Activated CD4-positive, alpha-beta T cell treated with anti-CD3 and anti-CD28 coated beads, Interleukin-2, amount 10 ng/mL, durations not matched to agents 7 days and 5 days (primary cell): ENCODE measurements at regions not wholly inside any gene's neighbourhood (a gene's known extent, or its start where the extent isn't known, plus 50 kb on each side); places are given as distances from the start of the nearest gene placed in this dataset.

ENCODE experiments used
- CTCF ChIA-PET: fragments of 350-600 bp; sonication (Branson Sonifier 250); formaldehyde crosslinking; loops from one replicate; lab custom pipeline; 2021; ENCODE audit warnings: antibody characterized with exemption; lab: Charles Lee
- POLR2A ChIA-PET: fragments of 350-600 bp; sonication (Branson Sonifier 250); formaldehyde crosslinking; loops from one replicate; lab custom pipeline; 2021; ENCODE audit warnings: antibody characterized with exemption; lab: Charles Lee
- DNase-seq: peaks from one replicate; pipeline ENCODE4 v3.0.0-alpha.2; 2020
- H3K27ac Mint-ChIP-seq: one replicate; pipeline ENCODE4 v1.8.0; 2021; ENCODE audit warnings: mild to moderate bottlenecking, moderate library complexity, mixed read lengths
- H3K27me3 Mint-ChIP-seq: one replicate; pipeline ENCODE4 v1.8.0; 2021; ENCODE audit warnings: mixed read lengths
- H3K36me3 Mint-ChIP-seq: one replicate; pipeline ENCODE4 v1.8.0; 2021; ENCODE audit warnings: low read depth, mixed read lengths
- H3K4me1 Mint-ChIP-seq: one replicate; pipeline ENCODE4 v1.8.0; 2021; ENCODE audit warnings: mixed read lengths
- H3K4me3 Mint-ChIP-seq: one replicate; pipeline ENCODE4 v1.8.0; 2021; ENCODE audit warnings: mild to moderate bottlenecking, moderate library complexity, mixed read lengths
- H3K9me3 Mint-ChIP-seq: one replicate; pipeline ENCODE4 v1.8.0; 2021; ENCODE audit warnings: mixed read lengths

DNA sequence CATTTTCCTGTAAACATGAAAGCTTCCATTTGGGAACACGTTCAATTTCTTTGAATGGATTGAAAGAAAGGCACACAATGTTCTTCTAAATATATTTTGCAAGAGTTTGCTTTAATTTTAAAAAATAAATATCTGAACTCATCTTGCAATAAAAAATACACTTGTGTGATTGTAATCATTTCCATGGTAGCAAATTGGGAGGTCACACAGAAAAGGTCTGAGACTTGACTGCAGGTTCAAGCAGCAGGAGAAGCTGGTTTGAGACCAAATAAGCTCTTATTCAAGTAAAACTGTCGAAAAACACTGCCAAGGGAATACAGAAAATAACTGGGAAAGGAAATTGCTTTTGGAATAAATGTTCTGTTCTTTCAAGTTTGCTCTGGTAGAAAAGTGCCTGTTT, 498.9 kb downstream of the ADGRL2 start:
- Mint-ChIP-seq H3K27ac (no peak overlapping the region), H3K27me3 (no peaks in the 10 kb centered on the region), H3K4me1 (no peaks in the 10 kb centered on the region), H3K9me3 (no peaks in the 10 kb centered on the region), H3K36me3 (no peaks in the 10 kb centered on the region), H3K4me3 (no peak overlapping the region)
- no peak for DNase-seq
- ChIA-PET CTCF (no interaction called here), POLR2A (no interaction called here)

DNA sequence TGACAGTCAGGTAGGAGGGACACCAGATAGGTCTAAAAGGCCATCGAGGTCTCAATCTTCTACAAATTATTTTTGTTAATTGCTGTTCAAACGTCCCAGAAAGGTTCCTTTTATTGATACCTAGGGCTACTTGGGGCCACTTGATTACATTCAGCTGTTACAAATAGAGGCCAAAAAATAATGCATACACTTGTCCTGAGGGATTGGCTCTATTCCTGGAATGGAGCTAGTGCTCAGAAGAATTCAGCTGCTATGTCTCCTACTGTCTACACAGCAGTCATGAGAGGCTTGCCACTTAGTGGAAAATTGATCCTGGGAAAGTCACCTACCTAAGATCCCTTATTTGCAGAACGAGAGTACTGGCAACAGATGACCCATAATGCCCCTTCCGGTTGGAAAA, 498.3 kb downstream of the ADGRL2 start:
- no peaks in the 10 kb centered on the region for H3K9me3 Mint-ChIP-seq
- no peaks in the 10 kb centered on the region for H3K27me3 Mint-ChIP-seq

DNA sequence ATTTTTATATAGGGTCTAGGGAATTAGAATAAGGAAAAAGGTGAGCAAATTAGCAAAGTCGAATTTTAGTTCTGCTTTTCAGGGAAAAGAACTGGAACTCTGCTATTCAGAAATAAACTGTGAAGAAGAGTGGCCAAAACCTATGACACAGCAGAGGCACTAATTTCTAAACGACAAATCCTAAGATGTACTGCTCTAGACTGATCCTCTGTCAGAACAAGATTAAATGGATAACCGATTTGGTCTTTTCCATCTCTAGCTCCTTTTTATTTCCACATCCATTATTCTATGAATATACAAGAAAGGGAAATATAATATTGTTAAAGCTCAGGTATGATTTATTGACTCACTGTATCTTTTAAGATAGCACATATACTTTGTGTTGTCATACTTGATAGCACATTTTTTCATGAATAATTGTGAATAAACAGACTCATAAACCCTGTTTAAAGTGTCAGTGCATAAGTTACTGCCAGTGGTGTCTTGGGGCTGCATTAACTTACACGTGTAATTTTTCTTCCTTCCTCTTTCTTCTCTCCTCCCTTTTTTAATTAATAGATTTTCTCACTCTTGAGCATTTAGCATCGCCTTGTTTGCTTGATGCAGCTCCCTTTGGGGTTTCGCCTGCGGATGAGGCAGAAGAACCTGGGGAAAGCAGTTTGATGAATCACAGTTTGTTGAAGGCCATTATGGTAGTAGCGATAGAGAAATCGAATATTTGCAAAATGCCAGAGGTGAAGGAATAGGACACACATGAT, 496.6 kb downstream of the ADGRL2 start:
- Mint-ChIP-seq H3K4me1 (no peaks in the 10 kb centered on the region), H3K36me3 (no peaks in the 10 kb centered on the region), H3K4me3 (no peak overlapping the region), H3K9me3 (no peaks in the 10 kb centered on the region), H3K27me3 (no peaks in the 10 kb centered on the region), H3K27ac (no peak overlapping the region)
- POLR2A ChIA-PET: no interaction called here
- no peak for DNase-seq
- CTCF ChIA-PET: no interaction called here

More for the DNA sequence above, 498.3 kb downstream of the ADGRL2 start:
- no peaks in the 10 kb centered on the region for H3K36me3 Mint-ChIP-seq
- DNase-seq: no peak
- H3K4me1 Mint-ChIP-seq: no peaks in the 10 kb centered on the region
- H3K27ac Mint-ChIP-seq: no peak overlapping the region
- ChIA-PET CTCF (no interaction called here), POLR2A (no interaction called here)
- H3K4me3 Mint-ChIP-seq: no peak overlapping the region

DNA sequence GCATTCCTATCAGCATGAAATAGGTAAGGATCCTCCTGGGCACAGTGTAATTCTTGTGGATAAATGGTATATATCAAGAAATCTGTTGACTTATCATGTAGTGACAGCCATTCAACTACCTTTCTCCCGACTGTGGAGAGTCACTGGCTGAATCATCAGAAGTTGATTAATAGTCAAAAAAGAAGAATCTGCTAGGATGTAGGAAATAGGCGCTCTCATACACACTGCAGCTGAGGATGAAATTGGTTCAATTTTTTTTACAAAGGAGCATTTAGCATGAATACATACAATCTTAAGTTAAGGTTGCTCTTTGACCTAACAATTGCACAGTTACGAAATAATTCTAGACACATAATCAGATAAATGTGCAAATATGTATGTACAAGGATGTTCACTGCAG, 486.8 kb downstream of the ADGRL2 start:
- ChIA-PET CTCF (no interaction called here), POLR2A (no interaction called here)
- H3K27ac Mint-ChIP-seq: no peak overlapping the region
- H3K27me3 Mint-ChIP-seq: no peaks in the 10 kb centered on the region
- H3K4me1 Mint-ChIP-seq: no peaks in the 10 kb centered on the region
- DNase-seq: no peak
- H3K4me3 Mint-ChIP-seq: no peak overlapping the region
- H3K9me3 Mint-ChIP-seq: no peaks in the 10 kb centered on the region
- H3K36me3 Mint-ChIP-seq: no peaks in the 10 kb centered on the region

DNA sequence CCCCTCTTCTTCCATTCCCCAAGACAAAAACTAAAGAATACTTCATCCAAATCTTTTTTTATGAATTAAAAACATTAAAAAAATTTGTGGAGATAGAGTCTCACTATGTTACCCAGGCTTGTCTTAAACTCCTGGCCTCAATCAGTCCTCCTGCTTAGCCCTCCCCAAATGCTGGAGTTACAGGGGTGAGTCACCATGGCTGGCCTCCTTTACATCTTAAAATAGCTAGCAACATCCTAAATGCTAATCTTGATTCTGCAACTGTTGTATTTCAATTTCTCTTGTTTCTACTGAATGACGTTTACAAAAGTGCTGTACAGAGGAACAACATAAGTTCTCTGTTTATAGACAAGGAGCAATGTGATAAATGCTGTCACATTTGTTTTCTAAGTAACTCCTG, 483.5 kb downstream of the ADGRL2 start:
- DNase-seq: no peak
- Mint-ChIP-seq H3K36me3 (no peaks in the 10 kb centered on the region), H3K4me1 (no peaks in the 10 kb centered on the region), H3K27ac (no peak overlapping the region), H3K9me3 (peaks cover 5% of the 10 kb centered on the region), H3K27me3 (no peaks in the 10 kb centered on the region), H3K4me3 (no peak overlapping the region)
- CTCF ChIA-PET: no interaction called here
- POLR2A ChIA-PET: no interaction called here

DNA sequence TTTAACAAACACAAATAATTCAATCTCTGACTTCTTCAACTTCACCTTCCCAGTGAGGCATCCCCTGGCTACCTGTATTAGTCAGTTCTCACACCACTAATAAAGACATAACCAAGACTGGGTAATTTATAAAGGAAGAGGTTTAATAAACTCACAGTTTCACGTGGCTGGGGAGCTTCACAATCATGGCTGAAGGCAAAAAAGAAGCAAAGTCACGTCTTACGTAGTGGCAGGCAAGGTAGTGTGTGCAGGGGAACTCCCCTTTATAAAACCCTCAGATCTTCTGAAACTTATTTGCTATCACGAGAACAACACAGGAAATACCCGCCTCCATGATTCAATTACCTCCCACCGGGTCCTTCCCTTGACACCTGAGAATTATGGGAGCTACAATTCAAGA, 478.5 kb downstream of the ADGRL2 start:
- Mint-ChIP-seq H3K27me3 (no peaks in the 10 kb centered on the region), H3K36me3 (no peaks in the 10 kb centered on the region), H3K9me3 (peaks cover 5% of the 10 kb centered on the region), H3K4me3 (no peak overlapping the region), H3K27ac (no peak overlapping the region), H3K4me1 (no peaks in the 10 kb centered on the region)
- ChIA-PET CTCF (no interaction called here), POLR2A (no interaction called here)
- no peak for DNase-seq

DNA sequence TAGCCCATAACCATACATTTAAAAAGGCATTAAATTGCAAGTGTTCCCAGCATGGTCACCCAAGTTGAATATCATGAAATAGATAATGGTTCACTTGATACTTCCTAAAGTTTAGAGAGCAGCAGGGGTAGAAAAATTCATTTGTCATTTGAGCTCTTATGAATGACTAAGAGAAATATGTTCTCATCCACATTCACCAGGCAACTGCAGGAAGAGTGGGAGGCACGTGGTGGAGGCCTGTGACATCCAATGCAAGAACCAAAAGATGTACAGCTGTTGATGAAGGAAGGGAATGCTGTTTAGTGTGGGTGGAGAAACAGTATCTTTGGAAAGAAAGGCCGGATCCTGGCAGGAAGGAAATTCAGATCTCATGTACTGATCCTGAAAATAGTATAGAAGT, 473.1 kb downstream of the ADGRL2 start:
- H3K27me3 Mint-ChIP-seq: no peaks in the 10 kb centered on the region
- H3K4me1 Mint-ChIP-seq: no peaks in the 10 kb centered on the region
- H3K27ac Mint-ChIP-seq: no peak overlapping the region
- no peak for DNase-seq
- H3K4me3 Mint-ChIP-seq: no peak overlapping the region
- CTCF ChIA-PET: no interaction called here
- POLR2A ChIA-PET: no interaction called here
- H3K9me3 Mint-ChIP-seq: no peaks in the 10 kb centered on the region
- no peaks in the 10 kb centered on the region for H3K36me3 Mint-ChIP-seq

DNA sequence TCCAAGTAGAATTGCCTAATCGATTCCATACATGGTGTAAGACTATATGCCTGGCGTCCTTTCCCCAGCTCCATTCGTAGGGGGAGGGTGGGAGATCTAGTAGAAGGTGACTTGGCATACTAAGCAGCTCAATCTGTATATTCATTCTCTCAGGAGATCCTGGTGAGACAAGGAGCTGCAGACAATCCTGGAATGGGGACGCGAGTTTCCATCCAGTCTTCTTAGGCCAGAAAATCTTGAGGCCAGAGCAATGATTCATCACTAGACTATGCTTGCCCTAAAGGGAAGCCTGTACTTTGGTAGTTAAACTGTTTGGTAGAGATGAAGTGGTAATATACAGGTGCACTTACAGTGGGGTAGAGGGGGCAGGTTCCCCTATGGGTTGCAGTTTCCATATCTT, 468.7 kb downstream of the ADGRL2 start:
- H3K4me3 Mint-ChIP-seq: no peak overlapping the region
- H3K27ac Mint-ChIP-seq: no peak overlapping the region
- no peaks in the 10 kb centered on the region for H3K4me1 Mint-ChIP-seq
- ChIA-PET CTCF (interaction anchor here (0.8 kb wide), 1 partner anchor 10 kb away, joined by 3 read pairs; no protein-coding TSS in a partner anchor), POLR2A (no interaction called here)
- no peaks in the 10 kb centered on the region for H3K9me3 Mint-ChIP-seq
- H3K27me3 Mint-ChIP-seq: no peaks in the 10 kb centered on the region
- DNase-seq: no peak
- no peaks in the 10 kb centered on the region for H3K36me3 Mint-ChIP-seq

DNA sequence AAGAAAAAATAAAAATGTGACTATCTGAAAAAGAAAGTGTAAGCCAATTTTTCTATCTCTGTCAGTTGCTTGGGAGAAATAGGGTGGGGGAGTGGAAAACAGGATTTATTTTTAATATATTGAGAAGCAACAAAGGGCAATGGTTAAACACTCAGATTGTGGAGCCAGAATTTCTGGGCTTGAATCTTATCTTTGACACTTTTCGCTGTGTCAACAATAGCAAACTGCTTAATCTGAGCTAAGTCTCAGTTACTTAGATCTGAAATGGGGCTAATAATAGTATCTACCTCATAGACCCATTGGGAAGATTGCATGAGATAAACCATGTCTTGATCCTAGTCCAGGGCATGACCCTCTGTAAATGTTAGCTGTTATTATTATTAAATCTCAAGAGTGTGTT, 468.1 kb downstream of the ADGRL2 start:
- Mint-ChIP-seq H3K4me3 (no peak overlapping the region), H3K27me3 (no peaks in the 10 kb centered on the region), H3K27ac (no peak overlapping the region), H3K36me3 (no peaks in the 10 kb centered on the region), H3K9me3 (no peaks in the 10 kb centered on the region), H3K4me1 (no peaks in the 10 kb centered on the region)
- no peak for DNase-seq
- CTCF ChIA-PET: interaction anchor here (0.8 kb wide), 1 partner anchor 9 kb away, joined by 3 read pairs; no protein-coding TSS in a partner anchor
- POLR2A ChIA-PET: no interaction called here

DNA sequence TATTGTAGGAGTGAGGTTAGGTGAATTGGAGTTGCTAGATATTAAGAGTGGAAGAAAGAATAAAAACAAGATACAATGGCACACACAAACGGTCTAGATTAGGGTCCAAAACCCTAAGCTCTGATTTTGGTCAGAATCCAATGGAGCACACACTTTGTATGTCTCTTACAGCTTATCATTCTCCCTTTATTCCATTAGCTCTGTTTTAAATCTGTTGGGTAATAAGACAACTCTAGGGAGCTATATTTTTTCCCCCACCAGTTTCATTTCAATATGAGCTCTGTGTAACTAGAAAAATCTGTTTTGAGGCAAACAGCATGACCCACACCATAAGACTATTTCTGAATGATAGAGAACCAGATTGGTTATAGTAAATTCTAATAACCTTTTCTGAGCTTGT, 465.6 kb downstream of the ADGRL2 start:
- no peaks in the 10 kb centered on the region for H3K4me1 Mint-ChIP-seq
- no peak for DNase-seq
- ChIA-PET CTCF (no interaction called here), POLR2A (no interaction called here)
- H3K4me3 Mint-ChIP-seq: no peak overlapping the region
- H3K9me3 Mint-ChIP-seq: no peaks in the 10 kb centered on the region
- no peaks in the 10 kb centered on the region for H3K36me3 Mint-ChIP-seq
- no peaks in the 10 kb centered on the region for H3K27me3 Mint-ChIP-seq
- H3K27ac Mint-ChIP-seq: no peak overlapping the region

DNA sequence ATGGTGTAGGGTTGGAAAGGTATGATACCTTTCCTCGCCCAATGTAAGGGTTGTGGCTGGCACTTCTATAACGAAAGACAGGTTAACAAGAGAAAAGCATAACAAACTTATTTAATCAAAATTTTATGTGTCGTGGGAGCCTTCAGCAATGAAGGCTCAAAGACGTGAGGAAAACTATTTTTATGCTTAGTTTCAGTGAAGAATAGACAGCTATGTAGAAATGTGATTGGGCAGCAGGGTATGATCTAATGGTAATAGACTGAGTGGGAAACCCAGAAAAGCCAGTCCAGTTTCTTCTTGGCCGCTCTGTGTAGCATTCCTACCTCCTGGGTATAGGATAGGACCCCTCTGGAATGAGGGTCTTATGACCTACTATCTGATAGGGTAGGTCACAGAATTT, 464.7 kb downstream of the ADGRL2 start:
- H3K27me3 Mint-ChIP-seq: no peaks in the 10 kb centered on the region
- H3K36me3 Mint-ChIP-seq: no peaks in the 10 kb centered on the region
- ChIA-PET POLR2A (no interaction called here), CTCF (no interaction called here)
- H3K27ac Mint-ChIP-seq: no peak overlapping the region
- H3K4me1 Mint-ChIP-seq: no peaks in the 10 kb centered on the region
- no peak for DNase-seq
- no peak overlapping the region for H3K4me3 Mint-ChIP-seq
- H3K9me3 Mint-ChIP-seq: no peaks in the 10 kb centered on the region

DNA sequence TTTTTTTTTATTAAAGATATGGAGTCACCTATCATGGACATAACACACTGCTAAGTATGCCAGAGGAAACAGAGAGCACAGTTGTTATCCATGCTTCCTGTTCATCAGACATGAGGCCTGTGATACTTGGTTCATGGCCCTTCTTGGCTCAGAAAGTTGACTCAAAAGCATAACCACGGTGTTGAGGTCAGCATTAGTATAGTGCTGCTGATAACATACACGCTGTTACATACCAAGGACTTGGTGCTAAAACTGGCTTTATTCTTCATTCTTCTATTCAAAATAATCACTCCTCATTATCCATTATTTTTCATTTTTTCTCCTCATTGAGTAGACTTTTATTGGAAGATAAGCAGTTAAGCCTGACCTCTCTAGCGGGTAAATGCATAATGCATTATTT, 464.1 kb downstream of the ADGRL2 start:
- no peak overlapping the region for H3K4me3 Mint-ChIP-seq
- H3K27me3 Mint-ChIP-seq: no peaks in the 10 kb centered on the region
- ChIA-PET CTCF (no interaction called here), POLR2A (no interaction called here)
- no peak overlapping the region for H3K27ac Mint-ChIP-seq
- DNase-seq: no peak
- H3K4me1 Mint-ChIP-seq: no peaks in the 10 kb centered on the region
- no peaks in the 10 kb centered on the region for H3K9me3 Mint-ChIP-seq
- H3K36me3 Mint-ChIP-seq: no peaks in the 10 kb centered on the region

DNA sequence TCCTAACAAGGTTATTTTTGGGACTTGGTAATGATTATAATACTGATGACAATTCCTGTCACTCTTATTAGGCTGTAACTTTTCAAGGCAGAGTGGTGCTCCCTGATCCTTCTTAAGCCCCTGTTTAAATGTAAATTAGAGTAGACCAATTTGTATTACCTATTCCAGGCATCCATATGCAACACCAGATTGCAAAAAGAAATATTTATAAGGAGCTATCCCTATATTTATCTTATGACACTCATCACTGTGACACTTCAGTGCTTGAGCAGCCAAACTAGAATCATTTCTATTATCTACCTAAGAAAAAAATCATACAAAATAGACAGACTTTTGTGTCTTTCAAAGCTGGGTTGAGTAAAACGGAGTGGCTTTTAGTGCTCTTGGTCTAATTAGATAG, 462.7 kb downstream of the ADGRL2 start:
- CTCF ChIA-PET: no interaction called here
- H3K9me3 Mint-ChIP-seq: no peaks in the 10 kb centered on the region
- no peak for DNase-seq
- no peak overlapping the region for H3K27ac Mint-ChIP-seq
- no peak overlapping the region for H3K4me3 Mint-ChIP-seq
- no peaks in the 10 kb centered on the region for H3K36me3 Mint-ChIP-seq
- POLR2A ChIA-PET: no interaction called here
- H3K27me3 Mint-ChIP-seq: no peaks in the 10 kb centered on the region
- H3K4me1 Mint-ChIP-seq: no peaks in the 10 kb centered on the region

DNA sequence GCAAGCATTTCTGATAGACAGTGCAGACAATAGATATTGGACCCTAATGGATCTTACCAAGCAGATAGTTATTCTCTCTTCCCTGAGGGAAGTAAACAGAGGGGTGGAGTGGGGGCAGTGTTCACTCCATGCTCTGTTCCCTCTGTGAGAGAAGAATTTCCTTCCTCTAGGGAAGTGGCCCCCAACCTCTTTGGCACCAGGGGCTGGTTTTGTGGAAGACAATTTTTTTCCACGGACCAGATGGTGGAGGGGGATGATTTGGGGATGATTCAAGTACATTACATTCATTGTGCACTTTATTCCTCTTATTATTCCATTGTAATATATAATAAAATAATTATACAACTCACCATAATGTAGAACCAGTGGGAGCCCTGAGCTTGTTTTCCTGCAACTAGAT, 459.9 kb downstream of the ADGRL2 start:
- ChIA-PET POLR2A (no interaction called here), CTCF (interaction anchor here (1.7 kb wide), 1 partner anchor 9 kb away, joined by 3 read pairs; no protein-coding TSS in a partner anchor)
- Mint-ChIP-seq H3K27me3 (no peaks in the 10 kb centered on the region), H3K9me3 (no peaks in the 10 kb centered on the region), H3K36me3 (no peaks in the 10 kb centered on the region), H3K27ac (no peak overlapping the region), H3K4me3 (no peak overlapping the region), H3K4me1 (no peaks in the 10 kb centered on the region)
- DNase-seq: no peak
